Gastrocnemius medialis (tissue), 4 donors: ENCODE measurements at regions not wholly inside any gene's neighbourhood (a gene's known extent, or its start where the extent isn't known, plus 50 kb on each side); places are given as distances from the start of the nearest gene placed in this dataset.
"Not testable (repeated sequence)": the region's sequence is repeated elsewhere in the genome, so short reads cannot be mapped to it uniquely, and the experiment has no call there.

Source experiments
- CTCF ChIP-seq, 5 experiments: fragments of 450-650 bp in 3 of 5; fragments of 200-600 bp in 2 of 5; sonication (generic) in 2 of 5; IDR thresholded peaks in 4 of 5; conservative IDR thresholded peaks in 1 of 5; 1 replicate in 4 of 5; 2 replicates in 1 of 5; pipeline ENCODE4 v1.5.1; 2016 to 2019; ENCODE audit warnings: antibody characterized with exemption in 5 of 5, mild to moderate bottlenecking in 3 of 5, moderate library complexity in 3 of 5
- POLR2A ChIP-seq, 2 donors: fragments of 450-650 bp; IDR thresholded peaks; one replicate each; pipeline ENCODE4 v1.6.1; 2017; ENCODE audit warnings: antibody characterized with exemption in 2 of 2, mild to moderate bottlenecking in 2 of 2, moderate library complexity in 2 of 2

GRCh38 chr1:192500541-192500940 is 75.0 kb upstream of the RGS1 start:
- not testable (repeated sequence) for TF ChIP-seq CTCF (IDR thresholded peaks at IDR 0.05 in 4 of 5, conservative IDR thresholded peaks at IDR 0.05 in 1 of 5); POLR2A (IDR thresholded peaks at IDR 0.05)
